GM23248 (cell line): ENCODE measurements at regions not wholly inside any gene's neighbourhood (a gene's known extent, or its start where the extent isn't known, plus 50 kb on each side); places are given as distances from the start of the nearest gene placed in this dataset.

Experiments
- EZH2 ChIP-seq: fragments of 200-600 bp; sonication (generic); IDR thresholded peaks from 2 replicates; pipeline ENCODE4 v1.6.1; 2018; ENCODE audit warnings: antibody characterized with exemption, mild to moderate bottlenecking; ENCODE audit not compliant: insufficient read depth, poor library complexity, severe bottlenecking
- EZH2phosphoT487 ChIP-seq: fragments of 200-600 bp; sonication (generic); IDR thresholded peaks from 2 replicates; pipeline ENCODE4 v1.6.1; 2018; ENCODE audit warnings: antibody characterized with exemption, moderate library complexity, mild to moderate bottlenecking, low read depth; ENCODE audit not compliant: insufficient read depth

DNA sequence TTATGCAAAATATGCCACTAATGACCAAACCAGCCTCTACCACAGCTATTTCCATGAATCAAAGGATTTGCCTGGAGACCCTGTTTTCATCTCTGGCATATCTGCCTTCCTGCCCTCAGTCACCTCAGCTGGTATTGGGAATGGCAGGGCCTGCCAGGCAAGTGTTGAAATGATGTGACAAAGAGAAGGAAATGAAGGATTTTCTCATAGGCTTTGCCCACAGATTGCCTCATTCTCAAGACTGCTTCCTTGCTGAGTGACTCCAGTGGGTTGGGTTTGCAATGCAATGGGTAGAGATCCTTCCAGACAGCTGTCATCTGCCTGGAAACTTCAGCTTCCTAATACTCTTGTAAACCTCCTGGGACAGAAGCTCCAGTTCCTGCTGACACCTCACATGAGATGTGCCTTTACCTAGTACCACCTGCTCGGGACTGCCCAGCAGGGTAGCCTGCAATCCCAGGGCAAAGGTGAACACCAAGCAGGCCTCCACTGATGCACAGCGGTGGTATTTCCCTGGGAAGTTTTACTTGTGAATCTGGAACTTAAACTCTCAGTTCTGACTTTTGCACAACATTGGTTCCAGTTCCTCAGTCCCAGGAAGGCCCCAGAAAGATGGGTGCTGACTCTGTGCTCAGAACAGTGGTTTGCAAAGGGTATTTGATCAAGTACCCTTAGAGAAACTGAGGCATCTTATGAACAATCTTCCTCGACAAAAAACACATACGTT is 64.8 kb upstream of the SLC1A1 start:
- no peak for TF ChIP-seq EZH2phosphoT487
- TF ChIP-seq EZH2 = no peak
